Upper lobe of left lung (tissue), 6 donors: ENCODE measurements at regions not wholly inside any gene's neighbourhood (a gene's known extent, or its start where the extent isn't known, plus 50 kb on each side); places are given as distances from the start of the nearest gene placed in this dataset.
A peak's percentile ranks its signal among the peaks of the same experiment; 100 is the strongest.

Experiments
- ATAC-seq, 2 donors: fragments of 200-7000 bp; cut with Tn5 transposase; one replicate each; pipeline ENCODE4 v1.9.1; 2022; ENCODE audit warnings: mild to moderate bottlenecking in 2 of 2, moderate library complexity in 2 of 2; ENCODE audit not compliant: low FRiP score in 2 of 2
- DNase-seq, 2 donors: peaks; one replicate each; pipeline ENCODE4 v3.0.0-alpha.2; 2019 to 2020
- H3K27ac ChIP-seq, 4 donors: fragments of 200-600 bp; sonication (generic); one replicate each; pipeline ENCODE4 v1.5.1; 2016 to 2019
- H3K27me3 ChIP-seq, 4 donors: fragments of 200-600 bp; sonication (generic); one replicate each; pipeline ENCODE4 v1.5.1; 2017 to 2019
- H3K36me3 ChIP-seq, 4 donors: fragments of 200-600 bp; sonication (generic); one replicate each; pipeline ENCODE4 v1.5.1; 2016 to 2019
- H3K4me1 ChIP-seq, 4 donors: fragments of 200-600 bp; sonication (generic); one replicate each; pipeline ENCODE4 v1.5.1; 2018 to 2019
- H3K4me3 ChIP-seq, 4 donors: fragments of 200-600 bp; sonication (generic); one replicate each; pipeline ENCODE4 v1.5.1; 2017 to 2019; ENCODE audit warnings: mild to moderate bottlenecking in 2 of 4, moderate library complexity in 1 of 4
- H3K9me3 ChIP-seq, 4 donors: fragments of 200-600 bp; sonication (generic); one replicate each; pipeline ENCODE4 v1.5.1; 2018 to 2019
- EP300 ChIP-seq, 4 donors: sonication (generic); formaldehyde crosslinking; IDR thresholded peaks; one replicate each; pipeline ENCODE4 v1.5.1; 2017; ENCODE audit warnings: antibody characterized with exemption in 4 of 4, control low read depth in 2 of 4
- POLR2A ChIP-seq, 4 donors: fragments of 450-650 bp; IDR thresholded peaks; one replicate each; pipeline ENCODE4 v1.5.1; 2016 to 2017; ENCODE audit warnings: antibody characterized with exemption in 4 of 4, mild to moderate bottlenecking in 2 of 4
- POLR2AphosphoS5 ChIP-seq, 2 donors: sonication (generic); formaldehyde crosslinking; IDR thresholded peaks; one replicate each; pipeline ENCODE4 v1.5.1; 2017; ENCODE audit warnings: antibody characterized with exemption in 2 of 2
- WGBS, 2 donors: methylation state at CpG; one replicate each; pipeline ENCODE4 v1.1.5; 2017 to 2018; 5-methylcytosine and 5-hydroxymethylcytosine counted together
- TF ChIP-seq, protein P1 (sequence below), 6 experiments: fragments of 450-650 bp in 4 of 6; fragments of 200-600 bp in 2 of 6; sonication (generic) in 2 of 6; IDR thresholded peaks; one replicate each; pipeline ENCODE4 v1.5.1; 2016 to 2019; ENCODE audit warnings: antibody characterized with exemption in 6 of 6
- donor health status: DM: no; HTN: no; CAD: no; lungs with moderate emphysema.
- donor health status: DM: no; HTN: yes; CAD: no; lungs with severe emphysema.

DNA sequence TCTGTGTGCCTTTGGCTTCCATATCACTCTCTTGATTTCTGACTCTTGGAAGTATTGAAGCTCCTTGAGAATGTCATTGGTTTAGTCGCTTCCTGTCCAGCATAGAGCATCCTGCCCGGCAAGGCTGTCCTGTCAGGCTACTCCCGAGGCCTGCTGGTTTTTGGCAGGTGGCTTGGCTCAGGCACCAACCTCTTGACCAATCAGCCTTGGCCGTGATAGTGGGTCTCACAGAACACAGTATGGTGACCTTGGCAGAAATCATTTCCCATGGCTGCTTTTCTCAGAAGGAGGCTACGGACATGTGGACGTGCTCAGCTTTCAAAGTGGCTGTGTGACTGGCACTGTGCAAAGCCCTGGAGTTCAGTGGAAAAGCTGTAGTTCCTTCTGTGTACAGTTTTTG lies 516.9 kb downstream of the REEP3 start:
- Histone ChIP-seq H3K4me1 (peaks cover 0 to 11% (median 4%) of the 10 kb centered on the region in 4 donors), H3K4me3 (no peak overlapping the region), H3K36me3 (no peaks in the 10 kb centered on the region), H3K9me3 (no peaks in the 10 kb centered on the region), H3K27me3 (no peaks in the 10 kb centered on the region), H3K27ac (no peak overlapping the region)
- TF ChIP-seq, protein P1, sequence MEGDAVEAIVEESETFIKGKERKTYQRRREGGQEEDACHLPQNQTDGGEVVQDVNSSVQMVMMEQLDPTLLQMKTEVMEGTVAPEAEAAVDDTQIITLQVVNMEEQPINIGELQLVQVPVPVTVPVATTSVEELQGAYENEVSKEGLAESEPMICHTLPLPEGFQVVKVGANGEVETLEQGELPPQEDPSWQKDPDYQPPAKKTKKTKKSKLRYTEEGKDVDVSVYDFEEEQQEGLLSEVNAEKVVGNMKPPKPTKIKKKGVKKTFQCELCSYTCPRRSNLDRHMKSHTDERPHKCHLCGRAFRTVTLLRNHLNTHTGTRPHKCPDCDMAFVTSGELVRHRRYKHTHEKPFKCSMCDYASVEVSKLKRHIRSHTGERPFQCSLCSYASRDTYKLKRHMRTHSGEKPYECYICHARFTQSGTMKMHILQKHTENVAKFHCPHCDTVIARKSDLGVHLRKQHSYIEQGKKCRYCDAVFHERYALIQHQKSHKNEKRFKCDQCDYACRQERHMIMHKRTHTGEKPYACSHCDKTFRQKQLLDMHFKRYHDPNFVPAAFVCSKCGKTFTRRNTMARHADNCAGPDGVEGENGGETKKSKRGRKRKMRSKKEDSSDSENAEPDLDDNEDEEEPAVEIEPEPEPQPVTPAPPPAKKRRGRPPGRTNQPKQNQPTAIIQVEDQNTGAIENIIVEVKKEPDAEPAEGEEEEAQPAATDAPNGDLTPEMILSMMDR (IDR thresholded peaks at IDR 0.05): no peak
- TF ChIP-seq POLR2AphosphoS5 (IDR thresholded peaks at IDR 0.05): no peak
- no peak for TF ChIP-seq POLR2A (IDR thresholded peaks at IDR 0.05)
- TF ChIP-seq EP300 (IDR thresholded peaks at IDR 0.05): no peak
- ATAC-seq: no peak
- 70 to 77% methylated on average over 5 to 6 of the region's 6 CpGs for WGBS, 2 donors
- no peak for DNase-seq

DNA sequence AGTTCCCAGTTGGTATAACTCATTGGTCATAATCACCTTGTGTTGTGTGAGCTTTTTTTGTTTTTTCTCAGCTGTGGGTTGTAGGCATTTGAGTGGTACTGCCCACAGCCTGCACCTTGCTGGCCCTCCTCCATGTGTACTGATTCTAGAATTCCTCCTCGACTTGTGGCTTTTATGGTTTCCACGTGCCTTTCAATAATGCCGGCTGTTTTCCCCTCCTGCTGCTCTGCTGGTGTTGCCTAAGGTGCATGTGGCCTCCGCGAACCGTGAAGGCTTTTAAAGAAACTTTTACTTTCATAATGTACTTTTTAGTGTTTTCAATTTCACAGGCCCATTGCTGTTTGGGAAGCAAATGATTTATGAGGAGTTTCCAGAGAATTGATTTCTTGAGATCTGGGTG lies 518.0 kb downstream of the REEP3 start:
- 64 to 65% methylated on average over 6 of the region's 6 CpGs for WGBS, 2 donors
- peaks cover 0 to 11% (median 4%) of the 10 kb centered on the region in 4 donors for H3K4me1 ChIP-seq
- no peak overlapping the region for H3K4me3 ChIP-seq
- H3K9me3 ChIP-seq: no peaks in the 10 kb centered on the region
- H3K27ac ChIP-seq: no peak overlapping the region
- DNase-seq: no peak
- H3K27me3 ChIP-seq: no peaks in the 10 kb centered on the region
- no peaks in the 10 kb centered on the region for H3K36me3 ChIP-seq
- no peak for ATAC-seq
- TF ChIP-seq POLR2AphosphoS5 (IDR thresholded peaks at IDR 0.05) (no peak), POLR2A (IDR thresholded peaks at IDR 0.05) (no peak), EP300 (IDR thresholded peaks at IDR 0.05) (no peak)
- TF ChIP-seq, protein P1 (IDR thresholded peaks at IDR 0.05): no peak

DNA sequence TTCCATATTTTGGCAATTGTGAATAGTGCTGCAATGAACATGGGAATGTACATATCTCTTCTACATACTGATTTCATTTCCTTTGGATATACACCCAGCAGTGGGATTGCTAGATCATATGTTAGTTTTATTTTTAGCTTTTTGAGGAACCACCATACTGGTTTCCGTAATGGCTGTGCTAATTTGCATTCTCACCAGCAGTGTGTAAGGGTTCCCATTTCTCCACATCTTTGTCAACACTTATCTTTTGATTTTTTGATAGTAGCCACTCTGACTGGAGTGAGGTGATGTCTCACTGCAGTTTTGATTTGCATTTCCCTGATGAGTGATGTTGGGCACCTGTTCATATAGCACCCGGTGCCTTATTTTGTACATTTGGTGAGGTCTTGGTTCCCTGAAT lies 519.6 kb downstream of the REEP3 start:
- no peaks in the 10 kb centered on the region for H3K36me3 ChIP-seq
- H3K9me3 ChIP-seq: no peaks in the 10 kb centered on the region
- peaks cover 0 to 11% (median 4%) of the 10 kb centered on the region in 4 donors for H3K4me1 ChIP-seq
- WGBS, 2 donors: 43 to 46% methylated on average over 2 of the region's 2 CpGs
- ATAC-seq: peak in 1 of 2 donors; percentile 11
- no peak for TF ChIP-seq POLR2A (IDR thresholded peaks at IDR 0.05)
- no peak for TF ChIP-seq EP300 (IDR thresholded peaks at IDR 0.05)
- TF ChIP-seq, protein P1 (IDR thresholded peaks at IDR 0.05): no peak
- TF ChIP-seq POLR2AphosphoS5 (IDR thresholded peaks at IDR 0.05): no peak
- H3K27me3 ChIP-seq: no peaks in the 10 kb centered on the region
- H3K4me3 ChIP-seq: peak overlapping the region in 1 of 4 donors; percentile 33
- H3K27ac ChIP-seq: no peak overlapping the region
- DNase-seq: no peak

DNA sequence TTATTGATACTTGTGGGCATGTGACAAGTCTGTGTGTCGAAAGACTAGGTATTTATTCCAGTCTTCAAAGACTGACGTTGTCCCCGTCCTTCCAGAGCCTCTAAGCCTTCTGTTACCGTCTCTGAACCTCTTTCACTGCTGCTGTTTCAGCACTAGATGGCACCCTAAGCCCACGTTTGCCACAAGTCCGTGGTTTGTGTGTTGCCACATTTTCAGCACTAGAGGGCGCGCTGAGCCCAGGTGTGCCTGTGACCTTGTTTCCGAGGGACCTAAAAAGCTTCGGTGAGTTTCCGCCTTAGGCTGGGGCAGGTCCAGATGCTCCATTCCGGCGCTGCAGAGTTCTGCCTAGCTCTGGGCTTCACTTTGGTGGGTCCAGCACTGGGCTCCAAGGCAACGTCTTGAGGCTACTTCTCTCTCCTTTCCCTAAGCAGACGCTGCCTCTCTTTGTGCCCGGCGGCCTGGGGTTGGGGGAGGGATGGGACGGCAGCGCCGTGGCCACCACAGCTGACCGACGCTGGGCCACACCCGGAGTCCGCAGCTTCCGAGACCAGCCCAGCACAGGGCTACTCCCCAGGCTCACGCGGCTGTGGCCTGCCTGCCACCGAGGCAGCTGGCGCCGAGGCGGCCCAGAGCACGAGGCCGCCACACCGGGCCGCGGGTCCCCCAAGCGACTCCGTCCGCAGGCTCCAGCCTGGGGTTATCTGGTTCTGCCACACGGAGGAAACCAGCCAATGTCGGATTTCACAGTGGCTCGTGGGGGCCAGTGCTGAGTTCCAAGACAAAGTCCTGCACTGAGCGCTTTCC lies 520.2 kb downstream of the REEP3 start:
- Histone ChIP-seq H3K9me3 (no peaks in the 10 kb centered on the region), H3K4me3 (peak overlapping the region in 3 of 4 donors; percentile 31 to 41 (median 33)), H3K36me3 (no peaks in the 10 kb centered on the region), H3K4me1 (peaks cover 0 to 11% (median 4%) of the 10 kb centered on the region in 4 donors), H3K27ac (no peak overlapping the region), H3K27me3 (no peaks in the 10 kb centered on the region)
- 16% methylated on average over 14 to 20 of the region's 43 CpGs for WGBS, 2 donors
- peak; percentile 83 to 85 for DNase-seq
- TF ChIP-seq POLR2AphosphoS5 (IDR thresholded peaks at IDR 0.05) (no peak), POLR2A (IDR thresholded peaks at IDR 0.05) (peak in 1 of 4 donors; percentile 15), EP300 (IDR thresholded peaks at IDR 0.05) (no peak)
- TF ChIP-seq, protein P1 (IDR thresholded peaks at IDR 0.05): peak; percentile 90 to 99 (median 94)
- peak; percentile 93 to 94 for ATAC-seq
